ENCODE measurements at regions not wholly inside any gene's neighbourhood (a gene's known extent, or its start where the extent isn't known, plus 50 kb on each side); places are given as distances from the start of the nearest gene placed in this dataset.

DNA sequence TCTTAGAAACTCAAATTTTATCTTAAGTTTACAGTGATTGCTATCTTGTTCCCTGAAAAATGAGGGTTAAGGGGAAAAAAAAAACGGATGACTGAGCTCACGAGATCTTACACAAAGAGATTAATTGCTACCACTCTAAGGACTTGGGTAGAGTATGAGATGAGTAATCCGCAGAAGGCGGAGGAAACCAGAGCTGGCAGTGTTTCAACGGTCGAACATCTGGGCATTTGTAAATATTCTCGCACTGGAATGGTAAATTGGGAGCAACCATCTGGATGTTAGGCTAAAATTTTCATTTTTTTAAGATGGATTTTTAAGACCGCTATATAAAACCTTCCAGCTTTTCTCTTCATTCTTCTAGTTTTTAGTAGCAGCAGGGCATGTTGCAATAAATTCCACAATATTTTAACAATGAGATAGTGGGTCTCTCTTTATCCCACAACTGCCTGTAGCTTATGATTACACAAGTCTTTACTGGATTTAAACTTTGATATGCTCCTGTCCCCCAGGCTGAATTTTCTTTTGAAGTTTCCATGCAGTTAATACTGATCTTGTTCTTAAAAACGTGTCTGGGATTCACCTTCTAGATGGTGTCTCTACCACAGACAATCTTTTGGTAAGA, 1324.1 kb downstream of the AACS start:
- TF ChIP-seq EZH2 (IDR thresholded peaks at IDR 0.05; ENCODE audit: insufficient read depth, poor library complexity, severe bottlenecking) (no peak), EZH2phosphoT487 (IDR thresholded peaks at IDR 0.05; ENCODE audit: insufficient read depth, low read depth) (no peak)

Data from GM23248 (cell line).